GM18951 (cell line): ENCODE measurements at regions not wholly inside any gene's neighbourhood (a gene's known extent, or its start where the extent isn't known, plus 50 kb on each side); places are given as distances from the start of the nearest gene placed in this dataset.

ENCODE experiments used
- POLR2A ChIP-seq: IDR thresholded peaks from 4 replicates; pipeline ENCODE4 v1.6.1; 2011; ENCODE audit warnings: mild to moderate bottlenecking; ENCODE audit not compliant: insufficient read length, insufficient read depth; ENCODE audit errors: extremely low read depth
- in situ Hi-C: fragments of 300-500 bp; cut with MboI; formaldehyde crosslinking; loops from one replicate; pipeline ENCODE4 v1.12.0; 2022; ENCODE audit warnings: low sequenced_read_pairs, mixed read lengths, inconsistent platforms; ENCODE audit not compliant: unreplicated experiment

GRCh38 chr18:78561757-78562510 lies 417.7 kb upstream of the SALL3 start:
- no peak for TF ChIP-seq POLR2A
- in situ Hi-C loops: no loop called here

- in situ Hi-C loops: no loop called here
- TF ChIP-seq POLR2A: no peak
These were observed 417.1 kb upstream of the SALL3 start for GRCh38 chr18:78562531-78562961.

- TF ChIP-seq POLR2A: no peak
- in situ Hi-C loops: no loop called here
These were observed 416.5 kb upstream of the SALL3 start for GRCh38 chr18:78563110-78563509.

GRCh38 chr18:78564030-78564429 lies 415.6 kb upstream of the SALL3 start:
- in situ Hi-C loops: no loop called here
- no peak for TF ChIP-seq POLR2A

- in situ Hi-C loops: no loop called here
- no peak for TF ChIP-seq POLR2A
These were observed 415.1 kb upstream of the SALL3 start for GRCh38 chr18:78564518-78564917.

GRCh38 chr18:78565240-78565639 lies 414.4 kb upstream of the SALL3 start:
- in situ Hi-C loops: no loop called here
- no peak for TF ChIP-seq POLR2A

GRCh38 chr18:78566065-78566464 lies 413.6 kb upstream of the SALL3 start:
- TF ChIP-seq POLR2A: no peak
- in situ Hi-C loops: no loop called here

- in situ Hi-C loops: no loop called here
- no peak for TF ChIP-seq POLR2A
These were observed 412.9 kb upstream of the SALL3 start for GRCh38 chr18:78566720-78567119.

- TF ChIP-seq POLR2A: no peak
- in situ Hi-C loops: no loop called here
These were observed 408.4 kb upstream of the SALL3 start for GRCh38 chr18:78571063-78571785.

GRCh38 chr18:78571831-78572347 lies 407.7 kb upstream of the SALL3 start:
- no peak for TF ChIP-seq POLR2A
- in situ Hi-C loops: no loop called here

- in situ Hi-C loops: no loop called here
- no peak for TF ChIP-seq POLR2A
These were observed 405.8 kb upstream of the SALL3 start for GRCh38 chr18:78573773-78574172.

- no peak for TF ChIP-seq POLR2A
- in situ Hi-C loops: no loop called here
These were observed 402.7 kb upstream of the SALL3 start for GRCh38 chr18:78576967-78577366.

GRCh38 chr18:78579449-78579848 lies 400.2 kb upstream of the SALL3 start:
- TF ChIP-seq POLR2A: no peak
- in situ Hi-C loops: no loop called here
